ENCODE measurements at regions not wholly inside any gene's neighbourhood (a gene's known extent, or its start where the extent isn't known, plus 50 kb on each side); places are given as distances from the start of the nearest gene placed in this dataset.

- peak overlapping the region; percentile 27 to 76 (median 59) for H3K27ac ChIP-seq
- TF ChIP-seq POLR2AphosphoS5 (IDR thresholded peaks at IDR 0.05) (no peak), EP300 (IDR thresholded peaks at IDR 0.05) (no peak)
- DNase-seq (peak in 1 of 2 donors; percentile 72), ATAC-seq (ENCODE audit: low FRiP score in 2 of 2) (peak; percentile 32 to 66)
- no peaks in the 10 kb centered on the region for H3K27me3 ChIP-seq
- peaks cover 23 to 42% (median 33%) of the 10 kb centered on the region in 4 donors for H3K4me1 ChIP-seq
- 67% methylated on average over 20 to 29 of the region's 29 CpGs for WGBS, 2 donors
- no peak overlapping the region for H3K4me3 ChIP-seq
- no peaks in the 10 kb centered on the region for H3K36me3 ChIP-seq
- no peaks in the 10 kb centered on the region for H3K9me3 ChIP-seq
Observed at GRCh38 chr2:120912101-120912985, 176.7 kb downstream of the GLI2 start.

- Histone ChIP-seq H3K9me3 (no peaks in the 10 kb centered on the region), H3K4me3 (no peak overlapping the region), H3K27me3 (no peaks in the 10 kb centered on the region), H3K27ac (peak overlapping the region in 2 of 4 donors; percentile 28 to 36), H3K36me3 (no peaks in the 10 kb centered on the region), H3K4me1 (peaks cover 23 to 42% (median 33%) of the 10 kb centered on the region in 4 donors)
- TF ChIP-seq EP300 (IDR thresholded peaks at IDR 0.05) (no peak), POLR2AphosphoS5 (IDR thresholded peaks at IDR 0.05) (no peak), POLR2A (IDR thresholded peaks at IDR 0.05) (no peak), CTCF (IDR thresholded peaks at IDR 0.05) (no peak)
- WGBS, 2 donors, result 79 to 82% methylated on average over 10 to 13 of the region's 13 CpGs
- ATAC-seq (ENCODE audit: low FRiP score in 2 of 2) (peak in 1 of 2 donors; percentile 6), DNase-seq (no peak)
Observed at GRCh38 chr2:120913972-120914838, 178.5 kb downstream of the GLI2 start.

GRCh38 chr2:120914839-120915521, 179.3 kb downstream of the GLI2 start:
- peaks cover 23 to 42% (median 33%) of the 10 kb centered on the region in 4 donors for H3K4me1 ChIP-seq
- WGBS, 2 donors, result 24 to 32% methylated on average over 15 to 17 of the region's 17 CpGs

GRCh38 chr2:120915670-120916069, 180.0 kb downstream of the GLI2 start:
- Histone ChIP-seq H3K4me1 (peaks cover 23 to 42% (median 33%) of the 10 kb centered on the region in 4 donors), H3K27me3 (no peaks in the 10 kb centered on the region), H3K36me3 (no peaks in the 10 kb centered on the region), H3K27ac (no peak overlapping the region), H3K4me3 (no peak overlapping the region), H3K9me3 (no peaks in the 10 kb centered on the region)
- DNase-seq, result no peak
- no peak for TF ChIP-seq POLR2A (IDR thresholded peaks at IDR 0.05)
- TF ChIP-seq EP300 (IDR thresholded peaks at IDR 0.05), result no peak
- no peak for TF ChIP-seq CTCF (IDR thresholded peaks at IDR 0.05)
- TF ChIP-seq POLR2AphosphoS5 (IDR thresholded peaks at IDR 0.05), result no peak
- WGBS, 2 donors, result 58 to 71% methylated on average over 3 of the region's 3 CpGs
- ATAC-seq (ENCODE audit: low FRiP score in 2 of 2), result no peak

More at GRCh38 chr2:120914839-120915521, 179.3 kb downstream of the GLI2 start:
- Histone ChIP-seq H3K9me3 (no peaks in the 10 kb centered on the region), H3K27me3 (no peaks in the 10 kb centered on the region), H3K4me3 (no peak overlapping the region), H3K27ac (peak overlapping the region in 1 of 4 donors; percentile 28), H3K36me3 (no peaks in the 10 kb centered on the region)
- TF ChIP-seq POLR2AphosphoS5 (IDR thresholded peaks at IDR 0.05), result peak; percentile 71 to 72
- TF ChIP-seq EP300 (IDR thresholded peaks at IDR 0.05), result peak in 2 of 4 donors; percentile 18 to 42
- TF ChIP-seq CTCF (IDR thresholded peaks at IDR 0.05), result no peak
- DNase-seq, result peak; percentile 55 to 94
- ATAC-seq (ENCODE audit: low FRiP score in 2 of 2), result peak; percentile 56 to 65

Measured in upper lobe of left lung (tissue), 6 donors.